HEK293 (cell line): ENCODE measurements at regions not wholly inside any gene's neighbourhood (a gene's known extent, or its start where the extent isn't known, plus 50 kb on each side); places are given as distances from the start of the nearest gene placed in this dataset.

Source experiments
- CTCF ChIA-PET: fragments of 350-600 bp; formaldehyde crosslinking; extraction: SDS; loops from one replicate; lab custom pipeline; 2021; ENCODE audit warnings: antibody characterized with exemption; lab: Yijun Ruan, JAX
- POLR2A ChIA-PET: fragments of 300-600 bp; formaldehyde crosslinking; extraction: SDS; loops from one replicate; lab custom pipeline; 2020; ENCODE audit warnings: antibody characterized with exemption, inconsistent platforms; lab: Yijun Ruan, JAX
- H3K27ac ChIP-seq: fragments of 200-500 bp; sonication (Bioruptor generic); 2 replicates; pipeline ENCODE4 v1.5.1; 2014; ENCODE audit warnings: low read depth, low read length, control low read depth, inconsistent platforms; ENCODE audit errors: extremely low read depth
- H3K36me3 ChIP-seq, 2 experiments: fragments of 200-500 bp in 1 of 2; sonication (Bioruptor generic) in 1 of 2; 1 replicate in 1 of 2; 2 replicates in 1 of 2; pipeline ENCODE4 v1.5.1; 2014 to 2017; ENCODE audit warnings: inconsistent platforms in 2 of 2, low read length in 2 of 2; ENCODE audit not compliant: control insufficient read depth in 2 of 2, insufficient read depth in 1 of 2
- H3K4me1 ChIP-seq: fragments of 200-500 bp; sonication (Bioruptor generic); 2 replicates; pipeline ENCODE4 v1.5.1; 2014; ENCODE audit warnings: mild to moderate bottlenecking, low read length, inconsistent platforms; ENCODE audit not compliant: control insufficient read depth, insufficient read depth
- H3K4me3 ChIP-seq: 2 replicates; pipeline ENCODE4 v1.5.1; 2011; ENCODE audit warnings: low read depth, mild to moderate bottlenecking, control low read depth, low read length, moderate library complexity
- H3K9me3 ChIP-seq: fragments of 200-500 bp; sonication (Bioruptor generic); 2 replicates; pipeline ENCODE4 v1.5.1; 2014; ENCODE audit warnings: low read depth, low read length, inconsistent platforms; ENCODE audit not compliant: control insufficient read depth, insufficient read depth
- HOXA7 ChIP-seq: sonication (generic); formaldehyde crosslinking; IDR thresholded peaks from 2 replicates; pipeline ENCODE4 v1.8.1; 2022; ENCODE audit warnings: missing genetic modification reagents, borderline replicate concordance
- HOXC10 ChIP-seq: sonication (generic); formaldehyde crosslinking; IDR thresholded peaks from 2 replicates; pipeline ENCODE4 v1.8.1; 2023; ENCODE audit warnings: mild to moderate bottlenecking, missing genetic modification reagents
- KLF8 ChIP-seq: fragments of 450-650 bp; formaldehyde crosslinking; IDR thresholded peaks from 2 replicates; pipeline ENCODE4 v1.5.1; 2016; ENCODE audit warnings: missing biosample characterization, missing genetic modification characterization
- PRDM10 ChIP-seq: fragments of 450-650 bp; formaldehyde crosslinking; IDR thresholded peaks from 2 replicates; pipeline ENCODE4 v1.5.1; 2016; ENCODE audit warnings: missing biosample characterization, missing genetic modification characterization
- PRDM6 ChIP-seq: fragments of 450-650 bp; formaldehyde crosslinking; IDR thresholded peaks from 2 replicates; pipeline ENCODE4 v1.5.1; 2017; ENCODE audit warnings: missing biosample characterization, missing genetic modification characterization
- YY2 ChIP-seq: fragments of 450-650 bp; formaldehyde crosslinking; IDR thresholded peaks from 2 replicates; pipeline ENCODE4 v1.5.1; 2016; ENCODE audit warnings: missing biosample characterization, missing genetic modification characterization
- ZFP37 ChIP-seq: fragments of 450-650 bp; formaldehyde crosslinking; IDR thresholded peaks from 2 replicates; pipeline ENCODE4 v1.5.1; 2016; ENCODE audit warnings: missing biosample characterization, missing genetic modification characterization
- ZFP41 ChIP-seq: fragments of 450-650 bp; formaldehyde crosslinking; IDR thresholded peaks from 2 replicates; pipeline ENCODE4 v1.5.1; 2016; ENCODE audit warnings: missing biosample characterization, missing genetic modification characterization, borderline replicate concordance
- ZFP69B ChIP-seq: fragments of 450-650 bp; formaldehyde crosslinking; IDR thresholded peaks from 2 replicates; pipeline ENCODE4 v1.5.1; 2016; ENCODE audit warnings: missing biosample characterization, missing genetic modification characterization
- ZNF146 ChIP-seq: fragments of 450-650 bp; formaldehyde crosslinking; IDR thresholded peaks from 2 replicates; pipeline ENCODE4 v1.5.1; 2016; ENCODE audit warnings: missing biosample characterization, missing genetic modification characterization
- ZNF155 ChIP-seq: fragments of 450-650 bp; formaldehyde crosslinking; IDR thresholded peaks from 2 replicates; pipeline ENCODE4 v1.5.1; 2016; ENCODE audit warnings: missing biosample characterization, missing genetic modification characterization
- ZNF157 ChIP-seq: fragments of 450-650 bp; formaldehyde crosslinking; IDR thresholded peaks from 2 replicates; pipeline ENCODE4 v1.5.1; 2016; ENCODE audit warnings: missing biosample characterization, missing genetic modification characterization
- ZNF175 ChIP-seq: fragments of 450-650 bp; formaldehyde crosslinking; IDR thresholded peaks from 2 replicates; pipeline ENCODE4 v1.5.1; 2016; ENCODE audit warnings: missing biosample characterization, missing genetic modification characterization
- ZNF2 ChIP-seq: fragments of 450-650 bp; formaldehyde crosslinking; IDR thresholded peaks from 2 replicates; pipeline ENCODE4 v1.5.1; 2016; ENCODE audit warnings: missing biosample characterization, missing genetic modification characterization
- ZNF280D ChIP-seq: fragments of 450-650 bp; formaldehyde crosslinking; IDR thresholded peaks from 2 replicates; pipeline ENCODE4 v1.5.1; 2016; ENCODE audit warnings: missing biosample characterization, missing genetic modification characterization
- ZNF341 ChIP-seq: fragments of 450-650 bp; formaldehyde crosslinking; IDR thresholded peaks from 2 replicates; pipeline ENCODE4; 2016; ENCODE audit warnings: low read depth, missing biosample characterization, missing genetic modification characterization
- ZNF521 ChIP-seq: fragments of 450-650 bp; formaldehyde crosslinking; IDR thresholded peaks from 2 replicates; pipeline ENCODE4 v1.5.1; 2017; ENCODE audit warnings: missing biosample characterization, mild to moderate bottlenecking, missing genetic modification characterization
- ZNF704 ChIP-seq: fragments of 450-650 bp; formaldehyde crosslinking; IDR thresholded peaks from 2 replicates; pipeline ENCODE4 v1.5.1; 2016; ENCODE audit warnings: missing biosample characterization, missing genetic modification characterization
- ZNF747 ChIP-seq: fragments of 450-650 bp; formaldehyde crosslinking; IDR thresholded peaks from 2 replicates; pipeline ENCODE4 v1.5.1; 2016; ENCODE audit warnings: missing biosample characterization, missing genetic modification characterization

- TF ChIP-seq ZNF146 (tag by site-specific recombination): no peak
- TF ChIP-seq, all 188 proteins: peak for 0
Measured at GRCh38 chr3:81043009-81043408, 718.4 kb downstream of the GBE1 start (continued).

GRCh38 chr3:81041331-81041730 is 720.1 kb downstream of the GBE1 start:
- H3K9me3 ChIP-seq: no peaks in the 10 kb centered on the region
- CTCF ChIA-PET: interaction anchor here (0.6 kb wide), 1 partner anchor 648 kb away, joined by 3 read pairs; no protein-coding TSS in a partner anchor
- no peak overlapping the region for H3K4me3 ChIP-seq
- H3K4me1 ChIP-seq: no peaks in the 10 kb centered on the region
- no peaks in the 10 kb centered on the region for H3K36me3 ChIP-seq
- POLR2A ChIA-PET: no interaction called here
- no peak overlapping the region for H3K27ac ChIP-seq
- TF ChIP-seq ZFP37 (no peak), KLF8 (tag by site-specific recombination) (no peak), ZNF155 (no peak), HOXA7 (no peak), ZNF280D (tag by site-specific recombination) (no peak), ZNF704 (tag by site-specific recombination) (no peak), ZNF175 (tag by site-specific recombination) (no peak), ZFP69B (tag by site-specific recombination) (no peak), HOXC10 (CRISPR knock-in tag) (no peak), ZNF2 (no peak), YY2 (tag by site-specific recombination) (no peak), ZNF521 (tag by site-specific recombination) (no peak), ZNF157 (tag by site-specific recombination) (no peak), PRDM6 (tag by site-specific recombination) (no peak), PRDM10 (tag by site-specific recombination) (no peak), ZNF341 (tag by site-specific recombination) (no peak), ZNF747 (tag by site-specific recombination) (no peak), ZFP41 (tag by site-specific recombination) (no peak)
